Right lung (tissue), 2 donors: ENCODE measurements at regions not wholly inside any gene's neighbourhood (a gene's known extent, or its start where the extent isn't known, plus 50 kb on each side); places are given as distances from the start of the nearest gene placed in this dataset.
"Not testable (repeated sequence)": the region's sequence is repeated elsewhere in the genome, so short reads cannot be mapped to it uniquely, and the experiment has no call there.

Experiments
- DNase-seq, 2 donors: peaks; one replicate each; pipeline ENCODE4 v3.0.0-alpha.2; 2013

DNA sequence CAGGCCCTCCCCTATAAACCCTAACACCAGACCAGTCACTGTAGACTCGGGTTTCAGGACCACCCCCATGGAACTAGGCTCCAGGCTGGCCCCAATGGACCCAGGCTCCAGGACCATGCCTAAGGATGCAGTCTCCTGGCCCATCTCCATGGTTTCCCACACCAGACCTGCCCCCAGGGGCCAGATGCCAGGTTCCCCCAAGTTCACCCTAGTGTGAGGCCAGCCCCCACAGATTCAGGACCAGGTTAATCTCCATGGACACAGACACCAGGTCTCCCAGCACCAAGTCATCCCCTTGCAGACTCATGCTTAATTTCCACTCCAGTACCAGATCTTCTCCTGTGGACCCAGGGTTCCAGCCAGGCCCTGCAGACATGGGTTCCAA is 103.8 kb upstream of the LANCL2 start:
- no peak for DNase-seq

DNA sequence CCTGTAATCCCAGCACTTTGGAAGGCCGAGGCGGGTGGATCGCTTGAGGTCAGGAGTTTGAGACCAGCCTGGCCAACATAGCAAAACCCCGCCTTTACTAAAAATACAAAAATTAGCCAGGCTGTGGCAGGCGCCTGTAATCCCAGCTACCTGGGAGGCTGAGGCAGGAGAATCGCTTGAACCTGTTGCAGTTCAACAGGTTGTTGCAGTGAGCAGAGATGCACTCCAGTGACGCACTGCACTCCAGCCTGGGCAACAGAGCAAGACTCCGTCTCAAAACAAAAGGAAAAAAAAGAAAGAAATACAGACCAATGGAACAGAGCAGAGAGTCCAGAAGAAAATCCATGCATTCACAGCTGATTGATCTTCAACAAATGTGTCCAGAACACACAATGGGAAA is 99.8 kb upstream of the LANCL2 start:
- DNase-seq, result not testable (repeated sequence)

DNA sequence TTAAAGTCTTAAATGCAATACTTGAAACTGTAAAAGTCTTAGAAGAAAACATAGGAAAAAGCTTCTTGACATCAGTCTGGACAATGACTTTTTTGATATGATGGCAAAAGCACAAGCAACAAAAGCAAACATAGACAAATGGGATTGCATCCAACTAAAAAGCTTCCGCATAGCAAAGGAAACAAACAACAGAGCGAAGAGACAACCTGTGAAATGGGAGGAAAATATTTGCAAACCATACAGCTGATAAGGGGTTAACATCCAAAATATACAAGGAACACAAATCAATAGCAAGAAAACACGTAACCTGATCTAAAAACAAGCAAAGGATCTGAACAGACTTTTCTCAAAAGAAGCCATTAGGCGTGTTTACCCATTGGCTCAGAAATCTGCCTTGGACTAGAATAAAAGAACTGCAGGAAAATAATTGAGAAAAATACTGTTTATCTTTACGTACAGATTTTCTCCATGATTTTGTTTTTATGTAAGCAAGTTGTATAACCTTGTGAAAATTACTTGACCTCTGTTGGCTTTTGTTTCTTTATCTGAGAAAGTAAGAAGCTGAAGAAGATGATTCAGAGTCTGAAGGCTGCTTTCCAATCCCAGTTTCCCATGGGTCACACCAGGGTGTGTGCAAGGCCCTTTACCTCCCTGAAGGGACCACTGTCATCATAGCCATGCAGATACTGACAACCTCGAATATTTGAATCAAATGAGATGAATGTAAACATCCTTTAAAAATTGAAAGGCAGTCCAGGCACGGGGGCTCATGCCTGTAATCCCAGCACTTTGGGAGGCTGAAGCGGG is 99.1 kb upstream of the LANCL2 start:
- DNase-seq, result no peak

DNA sequence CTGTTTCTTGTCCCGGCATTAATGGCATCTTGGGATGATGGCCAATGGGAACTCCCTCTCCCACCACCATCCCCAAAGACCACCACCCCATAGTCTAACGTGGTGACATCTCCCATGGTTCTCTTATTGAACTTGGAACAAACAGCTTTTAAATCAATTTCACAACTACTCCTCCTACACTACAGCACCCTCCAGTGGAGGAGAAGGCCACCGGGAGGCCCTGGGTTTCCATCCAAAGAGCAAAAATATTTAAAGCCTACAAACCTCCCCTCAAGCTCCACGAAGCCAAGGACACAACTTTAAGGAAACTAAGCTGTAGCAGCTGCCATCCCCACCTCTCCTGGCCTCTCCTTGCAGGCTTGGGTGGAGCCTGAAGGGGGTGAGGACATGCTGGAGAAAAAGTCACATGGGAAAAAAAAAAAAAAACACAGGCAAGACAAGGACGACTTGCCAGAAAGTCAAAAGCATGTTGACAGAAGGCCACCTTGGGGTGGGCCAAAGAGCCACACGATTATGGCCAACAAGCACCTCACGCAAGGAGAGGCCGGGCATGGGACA is 94.0 kb upstream of the LANCL2 start:
- DNase-seq, result no peak

DNA sequence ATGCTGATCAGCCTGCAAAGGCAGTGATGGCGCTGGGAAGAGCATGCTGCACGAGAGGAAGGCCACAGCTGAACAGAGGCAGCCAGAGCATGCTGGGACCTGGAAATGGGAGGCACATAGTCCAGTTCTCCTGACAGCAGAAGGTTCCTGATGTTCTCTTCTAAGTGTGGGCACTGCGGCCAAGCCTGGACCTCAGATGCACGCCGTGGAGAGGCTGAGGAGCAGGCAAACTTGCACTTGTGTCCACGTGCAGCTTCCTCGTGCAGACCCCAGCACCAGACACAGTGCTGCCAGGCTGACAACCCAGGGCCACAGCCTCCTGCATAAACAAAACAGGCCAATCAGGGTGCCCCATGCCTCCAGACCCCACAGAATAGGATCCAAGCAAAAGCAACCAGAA is 93.5 kb upstream of the LANCL2 start:
- no peak for DNase-seq

DNA sequence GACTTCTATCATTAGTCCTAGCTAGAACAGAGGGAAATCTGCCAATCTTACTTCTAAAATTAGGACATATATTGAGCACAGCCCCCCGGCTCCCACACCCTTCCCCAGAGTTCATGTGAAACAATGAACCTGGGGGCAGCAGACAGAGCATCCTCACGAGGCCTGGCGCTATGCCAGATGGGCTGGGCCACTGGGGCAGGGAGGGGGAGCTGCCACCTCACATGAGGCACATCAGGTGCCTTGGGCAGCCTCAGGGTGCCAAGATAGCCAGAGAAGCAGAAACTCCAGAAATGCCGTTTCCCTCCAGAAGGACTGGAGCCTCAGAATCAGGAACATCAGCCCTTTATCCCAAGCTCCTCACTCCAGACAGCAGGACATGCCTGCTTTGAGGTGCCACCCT is 92.8 kb upstream of the LANCL2 start:
- DNase-seq, result no peak

DNA sequence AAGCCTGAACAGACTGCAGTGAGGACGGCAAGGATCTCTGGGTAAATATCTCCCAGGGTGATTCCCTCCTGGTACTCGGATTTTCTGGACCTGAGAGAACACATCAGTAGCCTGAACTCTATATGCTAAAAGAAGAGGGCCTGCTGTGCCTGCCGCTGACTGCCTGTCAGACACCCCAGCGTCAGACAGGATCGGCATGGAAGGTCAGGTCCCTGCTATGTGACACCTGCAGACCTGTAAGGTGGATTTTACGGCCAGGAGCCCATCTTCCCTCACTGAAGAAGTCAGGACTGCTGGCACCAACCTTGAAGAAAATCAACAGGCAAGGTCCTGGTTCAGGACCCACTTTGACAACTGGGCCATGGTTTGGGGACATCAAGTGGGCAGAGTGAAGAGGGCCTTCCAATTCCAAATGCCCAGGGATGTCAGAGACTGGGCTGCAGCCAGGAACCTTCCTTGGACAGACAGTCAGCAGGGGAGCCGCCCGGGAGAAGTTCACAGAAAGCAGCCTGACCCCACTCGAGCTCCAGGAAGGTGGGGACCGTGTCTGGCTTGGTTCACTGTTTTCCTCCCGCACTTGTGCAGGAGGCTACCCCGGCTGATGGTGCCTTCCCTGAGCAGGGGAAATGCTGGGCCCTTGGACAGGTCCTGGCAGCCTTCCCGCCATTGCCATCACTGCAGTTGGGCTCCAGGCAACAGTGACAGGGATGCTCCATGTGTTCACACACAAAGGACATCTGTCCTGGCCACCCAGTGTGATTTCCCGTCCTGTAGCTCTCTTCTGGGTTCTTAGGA is 91.8 kb upstream of the LANCL2 start:
- no peak for DNase-seq

DNA sequence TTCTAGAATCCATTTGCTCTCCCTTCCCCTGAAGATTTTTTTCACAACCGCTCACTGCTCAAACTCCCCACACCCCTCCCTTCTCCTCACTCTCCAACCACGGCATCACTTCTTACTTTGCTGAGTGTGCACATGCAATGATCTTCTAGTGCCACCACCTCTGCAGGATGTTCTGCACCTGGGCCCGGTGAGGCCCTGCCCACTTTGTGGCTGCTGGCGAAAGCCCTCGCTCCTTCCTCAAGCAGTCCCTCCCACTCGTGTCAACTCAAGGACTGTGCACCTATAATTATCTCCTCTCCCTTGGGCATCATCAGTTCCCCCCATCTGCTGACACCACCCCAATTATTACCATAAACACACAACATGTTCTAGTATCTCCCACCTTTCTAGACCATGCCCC is 91.0 kb upstream of the LANCL2 start:
- DNase-seq, result no peak

DNA sequence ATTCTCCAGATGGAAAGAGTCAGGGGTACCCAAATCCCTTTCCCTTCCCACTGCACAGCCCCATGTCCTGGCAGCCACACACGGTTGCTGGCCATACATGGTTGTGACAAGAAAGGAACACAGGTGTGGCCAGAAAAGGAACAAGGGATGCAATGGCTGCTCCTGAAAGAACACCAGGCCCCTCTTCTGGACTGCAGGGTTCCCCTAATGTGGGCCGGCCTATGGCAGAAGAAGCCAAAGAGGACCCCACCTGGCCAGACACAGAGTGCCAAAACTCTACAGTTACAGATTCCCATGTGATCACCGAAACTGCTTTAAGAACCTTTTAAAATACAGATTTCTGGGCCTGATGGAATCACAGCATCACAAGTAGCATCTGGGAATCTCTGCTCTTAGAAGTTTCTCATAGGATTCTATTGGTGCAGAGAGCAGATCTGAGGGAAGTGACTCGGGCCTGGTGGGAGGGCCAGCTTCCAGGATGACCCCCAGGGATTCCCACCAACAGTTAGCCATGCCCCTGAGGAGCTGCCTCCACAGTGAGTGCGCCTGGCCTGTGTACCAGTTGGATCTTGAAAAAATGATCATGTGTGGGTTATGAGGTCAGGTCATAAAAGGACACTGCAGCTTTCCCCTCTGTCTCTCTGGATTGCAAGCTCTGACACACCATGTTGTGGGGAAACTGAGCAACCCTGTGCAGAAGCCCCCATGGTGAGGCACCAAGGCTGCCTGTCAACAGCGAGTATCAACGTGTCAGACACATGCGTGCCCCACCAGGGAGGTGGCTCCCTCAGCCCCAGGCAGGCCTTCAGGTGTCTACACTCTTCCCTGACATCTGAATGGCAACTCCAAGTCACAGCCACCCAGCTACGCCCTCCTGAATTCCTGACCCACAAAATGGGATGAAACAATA is 89.6 kb upstream of the LANCL2 start:
- no peak for DNase-seq

DNA sequence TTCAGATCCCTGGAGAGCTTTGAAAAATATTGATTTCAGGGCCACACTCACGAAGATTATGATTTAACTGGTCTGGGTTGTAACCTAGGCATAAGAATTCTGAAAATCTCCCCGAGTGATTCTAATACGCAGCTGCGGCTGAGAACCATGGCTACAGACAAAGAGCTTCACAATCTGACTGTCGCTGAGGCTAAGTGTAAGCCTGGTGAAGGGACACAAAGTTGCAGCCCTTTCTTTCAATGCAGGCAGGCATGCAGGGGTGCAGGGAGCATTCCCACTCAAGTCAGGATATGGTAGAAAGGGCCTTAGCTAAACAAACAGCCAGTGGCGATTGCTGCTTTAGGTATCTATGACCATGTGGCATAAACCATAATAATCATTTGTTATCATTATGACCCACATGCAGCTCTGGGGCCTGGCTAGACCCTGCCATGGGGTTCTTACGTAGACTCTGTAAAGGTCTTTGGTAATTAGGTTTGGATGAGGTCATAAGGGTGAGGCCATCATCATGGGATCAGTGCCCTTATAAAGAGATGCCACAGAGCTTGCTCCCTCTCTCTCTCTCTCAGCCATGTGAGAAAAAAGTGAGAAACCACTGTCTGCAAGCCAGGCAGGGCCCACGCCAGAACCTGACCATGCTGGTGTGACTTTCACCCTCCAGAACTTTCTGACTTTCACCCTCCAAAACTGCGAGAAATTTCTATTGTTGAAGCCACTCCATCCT is 88.4 kb upstream of the LANCL2 start:
- no peak for DNase-seq

DNA sequence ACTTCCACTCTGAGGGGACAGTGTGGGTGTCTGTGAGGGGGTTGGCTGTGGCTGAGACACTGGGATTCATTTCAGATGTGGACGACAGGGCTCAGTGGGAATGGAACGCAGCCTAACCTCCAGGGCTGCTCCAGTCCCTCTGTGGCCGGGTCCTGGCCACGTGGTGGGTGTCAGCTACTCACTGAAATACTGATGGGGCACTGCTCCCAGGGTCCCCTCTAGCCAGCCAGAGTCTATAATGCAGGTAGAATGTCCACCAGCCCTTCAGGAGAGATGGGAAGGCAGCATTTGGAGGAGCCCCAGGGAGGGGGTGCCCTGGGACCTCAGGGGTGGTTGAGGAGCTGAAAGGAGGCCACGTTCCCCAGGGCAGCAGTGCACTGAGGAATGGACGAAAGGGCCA is 87.2 kb upstream of the LANCL2 start:
- DNase-seq, result no peak

DNA sequence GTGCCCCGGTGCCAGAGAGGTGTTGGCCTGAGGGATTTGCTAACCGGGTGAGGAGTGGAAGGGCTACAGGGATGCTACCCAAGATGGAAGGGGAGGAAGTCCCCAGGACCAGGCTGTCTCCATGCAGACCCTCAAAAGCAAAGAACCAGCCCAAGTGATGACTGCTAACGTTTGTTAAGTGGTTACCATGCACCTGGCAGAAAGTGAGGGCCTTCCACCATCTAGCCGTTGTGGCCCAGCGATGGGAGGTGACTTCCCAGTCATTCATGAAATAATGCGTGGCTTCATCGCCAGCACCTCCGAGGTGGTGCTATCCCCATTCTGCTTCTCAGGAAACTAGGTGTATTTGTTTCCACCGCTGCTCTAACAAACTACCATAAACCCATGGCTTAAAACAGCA is 86.8 kb upstream of the LANCL2 start:
- DNase-seq, result no peak

DNA sequence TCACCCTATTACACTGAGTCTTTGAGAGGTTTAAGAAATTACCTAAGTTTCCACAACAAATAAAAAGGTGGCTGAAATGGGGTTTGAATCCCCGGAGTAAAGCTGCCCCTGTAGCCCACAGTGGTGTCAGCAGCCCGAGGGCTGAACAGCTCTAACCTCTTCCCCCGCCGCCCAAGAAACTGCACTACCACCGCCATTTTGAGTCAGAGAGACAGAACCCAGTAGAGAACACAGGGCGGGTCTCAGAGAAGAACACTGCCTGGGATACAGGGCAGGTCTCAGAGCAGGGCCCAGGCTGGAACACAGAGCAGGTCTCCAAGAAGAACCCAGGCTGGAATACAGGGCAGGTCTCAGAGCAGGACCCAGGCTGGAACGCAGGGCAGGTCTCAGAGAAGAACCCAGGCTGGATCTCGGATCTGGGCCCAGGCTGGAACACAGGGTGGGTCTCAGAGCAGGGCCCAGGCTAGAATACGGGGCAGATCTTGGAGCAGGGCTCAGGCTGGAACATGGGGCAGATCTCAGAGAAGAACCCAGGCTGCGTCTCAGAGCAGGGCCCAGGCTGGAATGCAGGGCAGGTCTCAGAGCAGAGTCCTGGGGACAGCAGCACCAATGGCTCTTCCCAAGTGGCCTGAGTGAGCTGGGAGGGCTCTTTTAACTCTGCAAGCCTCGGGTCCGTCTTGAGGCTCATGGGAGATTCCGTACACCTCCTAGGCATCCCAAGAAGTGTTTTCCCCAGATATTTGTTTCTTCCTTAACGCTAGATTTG is 85.9 kb upstream of the LANCL2 start:
- DNase-seq, result no peak

DNA sequence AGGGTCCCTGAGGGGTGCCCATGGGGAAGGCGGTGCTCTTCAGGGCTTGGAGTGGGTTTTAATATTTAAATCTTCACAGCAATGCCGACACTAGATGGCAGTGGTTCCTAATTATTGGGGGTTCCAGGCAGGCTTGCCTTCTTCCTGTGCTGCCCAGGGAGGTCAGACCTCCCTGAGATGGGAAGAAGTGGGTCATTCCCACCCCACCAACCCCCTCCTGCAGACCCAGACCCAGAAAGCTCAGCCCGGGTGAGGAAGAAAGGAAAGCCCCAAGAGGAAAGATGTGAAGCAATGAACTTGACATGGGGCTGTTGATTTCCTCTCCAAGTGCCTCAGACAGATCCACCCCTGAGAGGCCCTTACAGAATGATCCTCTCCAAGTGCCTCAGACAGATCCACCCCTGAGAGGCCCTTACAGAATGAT is 85.1 kb upstream of the LANCL2 start:
- DNase-seq, result peak; percentile 52 to 68

DNA sequence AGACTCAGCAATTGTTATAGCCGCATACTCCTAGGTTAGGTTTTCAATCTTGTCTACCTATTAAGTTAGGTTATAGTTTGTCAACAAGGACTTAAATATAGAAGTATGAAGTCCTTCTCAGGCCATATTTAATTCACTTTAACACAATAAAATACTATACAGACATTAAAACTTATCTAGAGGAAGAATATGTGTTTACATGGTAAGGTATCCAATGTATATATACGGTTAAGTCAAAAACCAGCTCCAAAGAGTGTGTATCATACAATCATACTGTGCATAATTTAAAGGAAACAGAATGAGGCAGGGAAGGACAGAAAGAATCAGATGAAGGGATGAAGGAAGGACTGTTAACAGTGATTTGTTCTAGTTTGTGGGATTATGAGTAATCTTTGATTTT is 79.5 kb upstream of the LANCL2 start:
- no peak for DNase-seq

DNA sequence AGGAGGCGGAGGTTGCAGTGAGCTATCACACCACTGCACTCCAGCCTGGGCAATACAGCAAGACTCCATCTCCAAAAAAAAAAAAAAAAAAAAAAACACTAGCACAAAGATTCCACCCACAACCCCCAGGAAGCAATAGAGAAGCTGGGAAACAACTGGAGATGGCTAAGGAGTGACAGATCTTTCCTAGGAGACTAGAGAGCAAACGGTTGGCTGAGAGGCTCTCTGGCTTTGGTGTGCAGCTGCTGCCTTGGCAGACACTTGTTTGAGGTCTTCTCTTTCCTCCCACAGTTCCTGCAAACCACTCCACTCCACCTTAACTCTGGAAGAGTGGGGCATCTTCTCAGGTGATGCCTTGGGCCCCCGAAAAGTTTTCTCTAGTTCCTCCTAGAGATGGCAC is 78.5 kb upstream of the LANCL2 start:
- no peak for DNase-seq

DNA sequence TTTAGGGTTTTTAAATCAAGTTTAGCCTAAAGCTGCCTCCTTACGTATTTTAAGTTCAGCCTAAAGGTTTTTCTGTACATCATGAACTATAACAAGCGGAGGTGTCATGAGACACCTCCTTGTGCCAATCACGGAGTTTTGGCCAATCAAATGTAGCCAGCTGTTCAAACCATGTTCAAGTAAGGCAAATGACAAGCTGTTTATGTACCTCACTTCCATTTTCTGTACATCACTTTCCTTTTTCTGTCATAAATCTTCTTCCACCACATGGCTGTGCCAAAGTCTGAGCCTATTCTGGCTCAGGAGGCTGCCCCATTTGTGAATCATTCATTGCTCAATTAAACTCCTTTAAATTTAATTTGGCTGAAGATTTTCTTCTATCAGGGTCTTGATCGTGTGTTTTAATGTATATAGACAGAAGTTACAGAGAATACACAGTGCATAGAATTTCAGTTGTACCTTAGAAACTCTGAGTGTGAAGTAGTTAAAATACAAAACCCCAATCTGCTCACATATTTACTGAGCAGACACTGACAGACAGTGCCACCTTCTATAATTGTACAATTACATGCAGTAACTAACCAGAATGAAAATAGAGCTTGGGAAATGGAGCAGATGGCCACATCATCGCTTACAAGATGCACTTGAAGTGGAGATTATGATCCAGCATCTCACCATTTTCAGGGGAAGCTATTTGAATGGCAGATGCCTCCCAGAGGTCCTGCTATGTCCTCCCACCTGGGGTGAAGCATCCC is 76.9 kb upstream of the LANCL2 start:
- no peak for DNase-seq

DNA sequence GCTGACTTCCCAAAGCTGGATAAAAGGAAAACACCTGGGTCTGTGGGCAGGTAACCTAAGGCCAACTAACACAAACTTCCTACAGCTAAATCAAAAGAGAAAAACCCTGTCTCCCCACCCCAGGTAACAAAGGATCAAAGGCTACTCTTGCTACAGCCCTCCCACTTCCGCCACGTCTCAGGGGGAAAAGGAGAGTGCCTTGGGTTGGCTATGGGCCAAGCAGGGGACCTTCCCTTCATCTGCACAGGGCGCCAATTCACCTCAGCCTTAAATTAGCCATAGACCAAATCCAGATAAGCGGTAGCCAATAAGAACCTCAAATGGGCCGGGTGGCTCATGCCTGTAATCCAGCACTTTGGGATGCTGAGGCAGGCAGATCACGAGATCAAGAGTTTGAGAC is 69.1 kb upstream of the LANCL2 start:
- no peak for DNase-seq

DNA sequence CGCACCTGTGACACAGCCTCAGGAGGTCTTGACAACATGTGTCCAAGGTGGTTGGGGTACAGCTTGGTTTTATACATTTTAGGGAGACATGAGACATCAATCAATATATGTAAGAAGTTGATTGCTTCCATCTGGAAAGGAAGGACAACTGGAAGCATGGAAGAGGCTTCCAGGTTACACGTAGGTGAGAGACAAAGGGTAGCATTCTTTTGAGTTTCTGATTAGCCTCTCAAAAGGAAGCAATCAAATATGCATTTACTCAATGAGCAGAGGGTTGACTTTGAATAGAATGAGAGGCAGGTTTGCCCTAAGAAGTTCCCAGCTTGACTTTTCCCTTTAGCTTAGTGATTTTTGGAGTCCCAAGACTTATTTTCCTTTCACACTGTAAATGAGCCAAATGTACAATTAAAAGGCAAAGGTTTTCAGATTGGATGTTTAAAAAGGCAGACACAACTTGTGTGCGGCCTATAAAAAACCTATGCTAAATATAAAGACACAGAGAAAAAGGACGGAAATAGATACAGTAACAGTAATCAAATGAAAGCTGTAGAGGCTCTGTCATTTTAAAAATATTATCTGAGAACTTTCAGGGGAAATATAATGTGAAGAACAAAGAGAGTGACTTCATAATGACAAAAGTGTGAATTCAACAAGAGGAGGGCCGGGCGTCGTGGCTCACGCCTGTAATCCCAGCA is 65.7 kb upstream of the LANCL2 start:
- DNase-seq, result no peak
